Epithelial cell of prostate (primary cell): ENCODE measurements at regions not wholly inside any gene's neighbourhood (a gene's known extent, or its start where the extent isn't known, plus 50 kb on each side); places are given as distances from the start of the nearest gene placed in this dataset.

Source experiments
- DNase-seq: peaks from one replicate; pipeline ENCODE4 v3.0.0-alpha.2; 2011; ENCODE audit warnings: low read depth, low spot score
- H3K27ac ChIP-seq: fragments of 450-650 bp; 2 replicates; pipeline ENCODE4 v1.5.1; 2017; ENCODE audit warnings: mild to moderate bottlenecking

DNA sequence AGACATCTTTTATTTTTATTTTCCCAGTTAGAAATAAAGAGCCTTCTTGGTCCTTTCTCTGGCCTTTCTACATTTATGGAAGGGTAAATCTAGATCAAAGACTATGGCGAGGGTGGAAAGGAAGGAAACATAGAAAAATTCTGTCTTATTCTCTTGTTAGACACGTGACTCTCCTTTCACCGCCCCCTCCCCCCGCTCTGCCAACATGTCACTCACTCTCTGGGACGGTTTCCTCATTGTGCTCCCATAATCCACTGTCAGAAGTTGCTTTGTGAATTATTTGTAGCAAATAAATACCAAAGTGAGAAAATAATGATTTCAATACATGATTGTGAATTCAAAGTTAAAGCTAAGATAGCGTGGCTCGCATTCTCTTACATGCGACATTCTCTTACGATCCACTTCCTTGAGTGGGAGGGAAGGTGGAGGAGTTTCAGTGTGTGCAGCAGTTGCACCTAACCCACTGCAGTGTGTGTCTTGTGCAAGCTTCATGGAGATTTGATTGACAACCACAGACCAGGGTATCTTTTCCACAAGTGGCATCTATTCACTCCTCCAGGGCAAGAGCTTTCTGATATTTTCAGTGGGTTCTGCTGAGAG lies 423.0 kb upstream of the KIF2A start:
- H3K27ac ChIP-seq, result no peak overlapping the region
- DNase-seq, result no peak

DNA sequence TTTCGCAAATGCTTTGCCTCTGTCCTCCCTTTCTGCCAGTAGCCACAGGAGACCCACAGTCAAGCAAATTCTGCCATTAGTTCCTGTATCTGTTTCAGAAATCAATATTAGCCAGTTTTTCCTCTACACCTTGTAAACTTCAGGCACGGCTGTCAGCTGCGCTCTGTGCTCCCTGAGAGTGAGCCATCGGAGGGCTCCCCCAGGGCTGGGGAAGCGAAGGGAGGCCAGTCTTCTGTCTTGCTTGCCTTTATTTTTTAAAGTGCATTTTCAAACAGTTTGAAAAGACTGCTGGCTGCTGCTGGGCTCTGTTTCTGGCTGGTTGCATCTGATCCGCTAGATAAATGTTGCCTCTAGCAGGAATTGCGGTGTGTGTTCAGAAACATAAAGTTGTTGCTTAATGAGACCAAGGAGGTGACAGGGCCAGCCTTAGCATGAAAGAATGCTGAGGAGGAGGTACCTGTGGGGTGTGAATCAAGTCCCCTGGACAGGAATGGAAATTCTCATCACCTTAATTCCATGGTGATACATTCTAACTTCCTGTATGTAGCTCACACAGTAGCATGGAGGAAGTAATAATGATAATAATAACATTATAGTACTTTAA lies 421.7 kb upstream of the KIF2A start:
- H3K27ac ChIP-seq, result no peak overlapping the region
- no peak for DNase-seq

GRCh38 chr5:61886214-61886613 lies 419.8 kb upstream of the KIF2A start:
- no peak for DNase-seq
- no peak overlapping the region for H3K27ac ChIP-seq

GRCh38 chr5:61887271-61887670 lies 418.7 kb upstream of the KIF2A start:
- DNase-seq, result no peak

DNA sequence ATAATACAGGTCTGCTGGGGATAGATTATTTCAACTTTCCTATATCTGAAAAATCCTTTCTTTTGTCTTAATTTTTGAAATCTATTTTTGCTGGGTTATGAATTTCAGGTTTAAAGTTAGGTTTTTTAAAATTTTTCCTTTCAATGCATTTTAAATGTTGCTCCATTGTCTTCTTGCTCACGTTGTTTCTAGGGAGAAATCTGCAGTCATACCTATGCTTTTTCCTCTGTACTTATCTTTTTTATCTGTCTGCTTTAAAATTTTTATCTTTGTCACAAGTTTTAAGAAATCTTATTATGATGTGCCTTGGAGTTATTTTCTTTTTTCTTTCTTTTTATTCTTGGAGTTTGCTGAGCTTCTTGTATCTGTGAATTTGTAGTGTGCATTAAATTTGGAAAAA lies 412.0 kb upstream of the KIF2A start:
- no peak for DNase-seq

More at GRCh38 chr5:61887271-61887670, 418.7 kb upstream of the KIF2A start:
- no peak overlapping the region for H3K27ac ChIP-seq

GRCh38 chr5:61896811-61897210 lies 409.2 kb upstream of the KIF2A start:
- H3K27ac ChIP-seq, result no peak overlapping the region
- no peak for DNase-seq

More for the DNA sequence above, 412.0 kb upstream of the KIF2A start:
- H3K27ac ChIP-seq, result no peak overlapping the region

- no peak overlapping the region for H3K27ac ChIP-seq
- DNase-seq, result no peak
Observed at GRCh38 chr5:61897251-61897650, 408.8 kb upstream of the KIF2A start.

- no peak for DNase-seq
- no peak overlapping the region for H3K27ac ChIP-seq
Observed at GRCh38 chr5:61901997-61902396, 404.0 kb upstream of the KIF2A start.

DNA sequence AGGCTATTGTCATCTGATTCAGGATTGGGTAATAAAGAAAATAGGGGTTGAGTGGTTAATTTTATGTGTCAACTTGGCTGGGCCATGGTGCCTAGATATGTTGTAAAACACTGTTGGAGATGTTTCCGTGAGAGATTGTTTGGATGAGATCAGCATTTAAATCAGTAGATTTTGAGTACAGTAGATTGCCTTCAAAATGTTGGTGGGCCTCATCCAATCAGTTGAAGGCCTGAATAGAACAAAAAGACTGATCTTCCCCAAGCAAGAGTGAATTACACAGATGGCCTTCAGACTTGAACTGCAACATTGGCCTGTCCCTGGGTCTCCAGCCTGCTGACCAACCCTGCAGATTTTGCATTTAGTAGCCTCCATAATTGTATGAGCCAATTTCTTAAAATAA lies 401.3 kb upstream of the KIF2A start:
- no peak overlapping the region for H3K27ac ChIP-seq
- no peak for DNase-seq

- no peak for DNase-seq
- H3K27ac ChIP-seq, result no peak overlapping the region
Observed at GRCh38 chr5:61905613-61906012, 400.4 kb upstream of the KIF2A start.

DNA sequence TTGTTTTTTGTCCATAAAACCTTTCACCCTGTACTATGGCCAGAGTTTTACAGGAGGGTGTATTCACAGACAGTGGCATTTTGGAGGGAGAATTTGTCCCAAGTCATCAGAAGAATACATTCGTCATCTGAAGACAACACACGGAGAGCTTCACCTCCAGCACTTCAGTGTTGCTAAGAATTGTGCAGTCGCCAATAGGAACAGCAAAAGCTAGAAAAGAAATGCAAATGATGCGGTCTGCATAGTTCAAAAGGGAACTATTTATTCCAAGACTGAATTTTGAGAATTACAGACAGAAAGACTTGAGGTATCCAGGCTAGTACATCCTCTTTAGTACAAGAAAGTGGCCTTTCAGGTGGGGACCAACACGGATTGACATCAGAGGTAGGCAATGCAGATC lies 399.2 kb upstream of the KIF2A start:
- H3K27ac ChIP-seq, result no peak overlapping the region

DNA sequence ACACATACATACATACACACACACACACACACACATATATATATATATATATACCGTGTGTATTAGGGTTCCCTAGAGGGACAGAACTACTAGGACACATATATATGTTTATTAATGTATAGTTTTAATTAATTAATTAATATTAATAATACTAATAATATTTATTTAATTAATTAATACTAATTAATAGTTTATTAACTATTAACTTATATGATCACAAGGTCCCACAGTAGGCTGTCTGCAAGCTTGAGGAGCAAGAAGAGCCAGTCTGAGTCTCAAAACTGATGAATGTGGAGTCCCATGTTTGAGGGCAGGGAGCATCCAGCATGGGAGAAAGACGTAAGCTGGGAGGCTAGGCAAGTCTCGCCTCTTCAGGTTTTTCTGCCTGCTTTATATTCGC lies 398.0 kb upstream of the KIF2A start:
- no peak overlapping the region for H3K27ac ChIP-seq
- DNase-seq, result no peak

More for the DNA sequence above, 399.2 kb upstream of the KIF2A start:
- DNase-seq, result no peak

DNA sequence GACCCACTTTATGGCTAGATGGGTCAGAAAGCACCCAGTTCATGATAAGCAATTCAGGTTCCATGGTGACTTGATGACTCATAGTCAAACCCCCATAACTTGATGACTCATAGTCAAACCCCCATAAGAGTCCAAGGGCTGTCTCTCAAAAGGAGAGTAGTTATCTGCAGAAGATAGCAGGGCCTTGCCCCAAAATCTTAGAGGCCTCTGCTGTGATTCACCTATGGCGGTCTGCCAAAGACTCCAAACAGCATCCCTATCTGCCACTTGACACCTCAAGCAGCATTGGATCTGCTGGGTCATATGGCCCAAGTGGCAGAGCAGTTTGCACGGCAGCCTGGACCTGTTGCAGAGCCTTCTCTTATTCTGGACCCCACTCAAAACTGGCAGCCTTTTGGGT lies 395.2 kb upstream of the KIF2A start:
- no peak for DNase-seq
- no peak overlapping the region for H3K27ac ChIP-seq

- H3K27ac ChIP-seq, result no peak overlapping the region
- DNase-seq, result no peak
Observed at GRCh38 chr5:61912559-61912958, 393.4 kb upstream of the KIF2A start.

DNA sequence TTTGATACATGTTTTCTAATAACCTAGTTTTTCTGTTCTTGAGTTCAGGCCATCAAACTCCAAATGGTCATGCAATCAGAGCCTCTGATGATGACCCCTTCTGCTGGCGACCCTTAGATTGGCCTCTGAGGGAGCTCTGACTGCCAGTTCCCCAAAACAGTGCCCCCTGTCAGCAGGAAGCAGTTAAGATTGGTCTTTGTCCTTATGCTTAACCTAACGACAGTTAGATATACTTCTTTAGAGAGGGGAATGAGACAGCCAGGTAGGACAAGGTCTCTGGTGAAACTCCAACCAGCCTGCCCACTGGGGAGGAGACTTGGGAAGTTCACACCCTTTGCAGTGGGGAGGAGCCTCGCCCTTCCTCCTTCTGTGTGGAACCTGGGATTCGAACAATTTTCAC lies 390.4 kb upstream of the KIF2A start:
- DNase-seq, result no peak
- H3K27ac ChIP-seq, result no peak overlapping the region

DNA sequence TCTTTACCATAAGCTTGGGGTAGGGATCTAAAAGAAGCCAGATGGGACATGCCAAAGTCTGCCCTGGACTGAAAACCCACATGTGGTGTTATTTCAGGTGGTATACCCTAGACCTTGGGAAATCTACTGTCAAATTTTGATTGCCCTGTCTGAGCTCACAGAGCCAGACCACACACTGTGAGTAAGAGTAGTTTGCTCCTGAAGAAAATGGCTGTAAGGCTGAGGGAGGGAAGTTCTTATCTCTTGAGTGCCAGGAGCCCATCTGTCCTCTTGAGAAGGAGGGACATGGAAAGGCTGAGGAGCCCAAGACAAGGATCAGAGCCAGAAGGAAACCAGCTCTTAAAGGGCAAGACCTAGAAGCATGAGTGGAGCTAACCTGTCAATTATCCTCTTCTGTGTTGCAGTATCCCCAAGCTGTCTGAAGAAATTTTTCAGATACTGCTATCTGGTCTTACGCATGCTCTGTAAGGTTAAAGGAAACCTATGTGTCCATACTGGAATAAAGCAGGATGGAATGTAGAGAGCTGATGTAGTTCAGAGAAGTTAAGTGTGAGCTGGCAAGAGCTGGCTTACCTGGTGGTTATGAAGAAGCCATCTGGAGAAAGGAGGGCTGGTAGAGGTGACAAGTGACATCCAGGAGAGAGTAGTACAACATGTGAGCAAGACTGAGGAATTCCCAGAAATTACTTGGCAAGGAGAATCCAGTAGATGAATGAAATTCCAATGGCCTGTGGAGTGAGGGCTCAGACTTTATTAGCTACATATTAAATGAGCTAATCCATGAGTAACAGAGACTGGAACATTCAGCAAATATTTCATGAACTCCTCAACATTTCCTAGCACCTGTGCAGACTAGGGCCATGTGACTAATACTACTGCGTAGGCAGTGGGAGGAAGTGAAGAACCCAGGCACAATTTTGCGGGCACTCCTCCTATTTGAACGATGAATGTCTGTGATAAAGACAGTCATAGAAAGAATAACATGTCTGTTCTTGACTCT lies 389.1 kb upstream of the KIF2A start:
- peak overlapping the region; percentile 98 for H3K27ac ChIP-seq
- peak; percentile 93 for DNase-seq

GRCh38 chr5:61918611-61919010 lies 387.4 kb upstream of the KIF2A start:
- H3K27ac ChIP-seq, result peak overlapping the region; percentile 98
- no peak for DNase-seq

DNA sequence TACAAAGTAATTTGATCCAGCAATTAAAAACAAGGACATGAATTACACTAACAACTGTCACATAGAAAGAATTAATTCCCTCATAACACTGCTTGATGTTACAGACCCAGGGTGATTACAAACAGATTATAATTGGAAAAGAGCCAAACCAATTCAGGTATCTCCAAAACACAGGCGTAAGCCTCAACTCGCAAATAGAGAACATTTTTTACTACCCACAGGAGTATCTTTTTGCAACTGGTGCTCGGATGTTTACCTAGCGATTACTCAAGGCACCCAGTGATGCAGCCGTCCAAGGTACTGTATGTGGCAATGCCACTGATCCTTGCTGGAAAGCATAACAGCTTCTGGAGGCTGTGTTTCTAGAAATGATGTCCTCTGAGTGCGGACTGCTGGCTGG lies 386.1 kb upstream of the KIF2A start:
- peak overlapping the region; percentile 98 for H3K27ac ChIP-seq
- peak; percentile 87 for DNase-seq

- no peak overlapping the region for H3K27ac ChIP-seq
- no peak for DNase-seq
Observed at GRCh38 chr5:61924251-61924650, 381.8 kb upstream of the KIF2A start.

- H3K27ac ChIP-seq, result peak overlapping the region; percentile 11
Observed at GRCh38 chr5:61926911-61927310, 379.1 kb upstream of the KIF2A start.

GRCh38 chr5:61931236-61931635 lies 374.8 kb upstream of the KIF2A start:
- no peak for DNase-seq
- no peak overlapping the region for H3K27ac ChIP-seq

More at GRCh38 chr5:61926911-61927310, 379.1 kb upstream of the KIF2A start:
- DNase-seq, result no peak
